ENCODE measurements at regions not wholly inside any gene's neighbourhood (a gene's known extent, or its start where the extent isn't known, plus 50 kb on each side); places are given as distances from the start of the nearest gene placed in this dataset.

DNA sequence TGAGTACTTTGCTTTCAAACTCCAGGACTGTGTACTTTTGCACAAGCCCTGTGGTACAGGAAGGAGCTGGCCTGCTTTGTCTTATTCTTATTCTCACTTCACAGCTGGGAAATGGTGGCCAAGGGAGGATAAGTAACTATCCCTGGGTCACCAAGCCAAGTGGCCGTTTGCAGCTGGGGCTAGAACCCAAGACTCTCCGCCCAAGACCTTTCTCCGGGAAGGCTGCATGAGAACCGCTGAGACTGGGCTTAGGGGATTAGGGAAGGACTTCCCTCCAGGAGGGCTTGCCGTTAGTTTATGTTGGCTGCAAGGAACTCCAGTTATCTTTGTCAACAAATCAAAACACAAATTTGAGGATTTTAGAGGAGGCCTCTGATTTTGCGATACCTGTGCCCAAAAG, 109.5 kb upstream of the ADRA1D start:
- no peak for DNase-seq (ENCODE audit: low spot score)

DNA sequence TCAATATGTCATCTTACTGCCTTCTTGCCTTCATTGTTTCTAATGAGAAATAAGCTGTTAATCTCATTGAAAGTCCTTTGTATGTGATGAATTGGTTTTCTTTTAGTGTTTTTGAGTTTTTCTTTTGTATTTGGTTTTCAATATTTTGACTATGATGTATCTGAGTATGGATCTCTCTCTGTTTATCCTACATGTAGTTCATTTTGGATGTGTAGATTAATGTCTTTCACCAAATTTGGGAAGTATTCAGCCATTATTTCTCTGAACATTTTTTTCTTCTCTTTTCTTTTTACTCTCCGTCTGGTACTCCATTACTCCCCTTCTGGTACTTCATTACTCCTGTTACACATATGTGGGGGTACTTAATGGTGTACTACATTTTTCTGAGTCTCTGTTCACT, 103.3 kb upstream of the ADRA1D start:
- DNase-seq (ENCODE audit: low spot score) = no peak

DNA sequence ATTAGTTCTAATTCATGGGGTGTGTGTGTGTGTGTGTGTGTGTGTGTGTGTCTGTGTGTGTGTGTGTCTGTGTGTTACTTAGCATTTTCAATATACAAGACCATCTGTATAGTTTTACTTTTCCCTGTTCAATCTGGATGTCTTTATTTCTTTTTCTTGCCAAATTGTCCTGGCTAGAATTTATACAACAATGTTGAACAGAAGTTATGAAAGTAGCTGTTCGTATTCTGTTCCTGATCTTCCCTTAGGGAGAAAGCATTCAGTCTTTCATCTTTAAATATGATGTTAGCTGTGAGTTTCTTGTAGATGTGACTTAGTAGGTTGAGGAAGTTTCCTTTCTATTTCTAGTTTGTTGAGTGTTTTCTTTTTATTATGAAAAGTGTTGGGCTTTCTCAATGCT, 101.0 kb upstream of the ADRA1D start:
- DNase-seq (ENCODE audit: low spot score) = no peak

DNA sequence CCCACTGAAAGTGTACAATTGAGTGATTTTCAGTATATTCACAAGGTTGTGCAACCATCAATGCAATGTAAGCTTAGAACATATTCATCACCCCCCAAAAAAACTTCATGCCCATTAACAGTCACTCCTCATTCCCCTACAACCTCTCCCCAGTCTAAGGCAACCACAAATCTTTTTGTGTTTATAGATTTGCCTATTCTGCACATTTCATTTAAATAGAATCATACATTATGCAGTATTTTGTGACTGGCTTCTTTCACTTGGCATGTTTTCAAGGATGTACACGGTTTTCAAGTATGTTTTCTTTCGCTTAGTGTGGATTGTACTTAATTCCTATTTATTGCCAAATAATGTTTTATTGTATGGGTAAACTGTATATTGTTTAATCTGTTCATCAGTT, 95.6 kb upstream of the ADRA1D start:
- no peak for DNase-seq (ENCODE audit: low spot score)

DNA sequence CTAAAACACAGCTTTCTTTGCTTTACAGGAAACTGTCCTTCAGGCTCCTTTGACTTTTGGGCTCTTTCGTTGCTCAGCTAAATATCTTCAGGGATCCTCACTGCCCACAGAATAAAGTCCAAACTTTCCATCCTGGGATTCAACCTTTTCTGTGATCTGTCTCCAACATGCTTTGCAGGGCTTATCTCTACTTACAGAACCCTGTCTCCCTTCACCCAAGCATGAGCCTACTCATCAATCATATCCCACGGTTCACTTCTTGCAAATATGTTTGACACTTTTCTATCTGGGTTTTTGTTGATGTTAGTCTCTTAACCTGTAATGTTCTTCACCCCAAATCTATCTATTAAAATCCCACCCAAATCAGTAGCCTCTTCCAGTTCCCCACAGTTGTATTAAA, 93.5 kb upstream of the ADRA1D start:
- DNase-seq (ENCODE audit: low spot score) = no peak

DNA sequence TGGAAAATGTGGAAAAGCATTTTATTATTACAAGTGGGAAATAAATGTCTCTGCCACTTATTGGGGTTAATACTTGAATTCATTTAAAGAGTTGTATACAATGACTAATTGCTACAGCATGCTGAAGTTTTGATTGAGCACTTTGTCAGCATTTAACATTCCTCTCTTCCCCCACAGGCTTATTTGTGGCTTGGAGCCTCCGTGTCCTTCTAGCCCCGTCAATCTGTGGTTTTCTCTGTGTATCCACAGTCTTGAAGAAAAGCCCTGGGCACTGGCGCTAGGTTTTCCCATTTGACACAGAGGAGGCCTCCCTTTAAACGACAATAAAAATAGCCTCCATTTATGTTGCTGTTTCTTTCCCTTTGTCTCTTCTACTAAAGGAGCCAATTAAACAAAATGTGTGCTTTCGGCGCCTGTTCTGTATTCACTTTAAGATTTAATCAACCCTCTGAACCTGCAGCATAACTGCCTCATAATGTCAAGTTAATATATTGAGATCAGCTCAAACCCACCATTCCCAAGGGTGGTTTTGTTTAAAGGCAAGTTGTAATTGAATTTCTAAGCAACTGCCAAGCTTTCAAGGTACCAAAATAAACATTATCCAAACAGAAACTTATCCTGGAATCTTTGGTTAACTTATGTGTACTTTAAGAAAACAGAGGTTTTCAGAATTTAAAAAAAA, 92.9 kb upstream of the ADRA1D start:
- no peak for DNase-seq (ENCODE audit: low spot score)

DNA sequence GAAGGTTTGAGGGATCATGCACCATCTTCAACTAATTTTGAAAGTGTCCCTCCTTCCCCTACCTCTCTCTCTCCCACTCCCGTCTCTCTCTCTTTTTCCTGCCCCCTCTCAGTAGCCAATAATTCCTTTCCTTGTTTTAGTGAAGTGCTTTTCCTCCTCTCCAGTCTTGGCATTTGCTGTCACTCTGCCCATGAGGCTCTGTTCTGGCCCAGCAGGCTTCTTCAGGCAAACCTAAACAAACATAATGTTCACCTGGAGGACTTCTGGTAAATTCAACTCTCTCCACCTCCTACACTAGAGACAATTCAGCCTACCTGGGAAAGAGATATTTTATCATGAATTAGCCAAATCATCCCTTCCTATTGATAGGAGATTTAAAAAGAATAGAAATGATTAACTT, 86.6 kb upstream of the ADRA1D start:
- DNase-seq (ENCODE audit: low spot score) = no peak

DNA sequence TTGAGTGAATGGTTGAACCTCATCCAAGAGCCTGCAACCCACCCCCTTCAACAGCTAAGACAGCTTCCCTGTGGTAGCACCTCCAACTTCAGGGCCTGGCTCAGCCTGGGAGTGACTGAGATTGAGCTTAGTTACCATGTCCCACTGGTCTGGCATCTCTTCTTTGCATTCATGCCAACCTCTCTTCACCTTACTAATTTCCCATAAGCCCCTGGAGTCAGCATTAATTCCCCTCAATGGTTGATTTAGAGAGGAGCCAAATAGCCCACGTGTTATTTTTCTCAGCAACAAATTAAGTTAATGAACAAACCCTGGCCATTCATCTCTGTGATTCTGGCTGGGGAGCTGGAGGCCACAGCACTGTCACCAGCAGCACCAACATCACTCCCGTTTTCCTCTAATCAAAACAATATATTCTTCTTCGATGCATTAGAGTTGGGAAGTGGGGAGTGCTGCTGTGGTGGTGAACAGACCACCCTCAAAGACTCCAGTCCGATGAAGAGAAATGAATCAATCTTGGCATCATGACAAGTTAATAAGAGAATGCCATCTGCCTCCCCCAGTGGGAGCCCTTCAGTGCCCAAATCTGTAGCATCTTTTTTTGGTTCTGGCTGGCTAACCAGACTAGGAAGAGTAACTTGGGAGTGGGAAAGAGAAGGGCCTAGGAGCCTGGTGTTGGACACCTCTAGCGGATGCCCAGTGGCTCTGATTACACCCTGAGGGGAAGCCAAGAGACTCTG, 83.2 kb upstream of the ADRA1D start:
- DNase-seq (ENCODE audit: low spot score) = no peak

DNA sequence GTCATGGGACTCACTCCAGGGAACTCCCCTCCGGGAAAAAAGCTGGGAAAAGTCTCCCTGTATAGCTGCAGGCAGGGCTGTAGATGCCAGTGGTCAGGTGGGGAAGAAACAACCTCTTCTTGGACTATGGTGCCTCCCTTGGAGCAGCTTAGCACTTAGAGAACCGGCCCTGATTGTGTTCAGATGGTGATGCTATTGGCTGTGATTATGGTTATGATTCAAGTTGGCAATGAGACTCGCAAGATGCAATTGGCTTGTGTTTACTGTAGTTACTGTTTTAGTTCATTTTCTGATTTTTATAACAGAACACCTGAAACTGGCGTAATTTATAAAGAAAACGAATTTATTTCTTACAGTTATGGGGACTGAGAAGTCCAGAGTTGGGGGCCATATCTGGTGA, 80.9 kb upstream of the ADRA1D start:
- DNase-seq (ENCODE audit: low spot score) = no peak

DNA sequence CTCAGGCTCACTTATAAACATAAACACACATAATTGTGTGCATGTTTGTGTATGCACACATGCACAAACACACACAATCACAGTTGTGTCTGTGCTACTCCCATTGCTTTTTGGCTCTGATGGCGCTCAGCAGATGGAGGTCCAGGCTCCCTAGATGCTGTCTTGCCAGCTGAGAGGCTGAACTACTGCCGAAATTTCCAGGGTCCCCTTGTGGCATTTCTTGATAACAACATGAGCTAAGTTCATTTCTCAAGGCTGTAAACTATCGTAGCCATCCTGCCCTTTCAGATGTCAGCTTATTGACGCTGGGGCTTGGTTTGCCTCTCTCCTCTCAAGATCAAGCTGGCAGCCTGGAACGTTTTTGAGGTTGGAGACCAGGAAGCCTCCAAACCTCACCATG, 80.1 kb upstream of the ADRA1D start:
- DNase-seq (ENCODE audit: low spot score) = no peak

DNA sequence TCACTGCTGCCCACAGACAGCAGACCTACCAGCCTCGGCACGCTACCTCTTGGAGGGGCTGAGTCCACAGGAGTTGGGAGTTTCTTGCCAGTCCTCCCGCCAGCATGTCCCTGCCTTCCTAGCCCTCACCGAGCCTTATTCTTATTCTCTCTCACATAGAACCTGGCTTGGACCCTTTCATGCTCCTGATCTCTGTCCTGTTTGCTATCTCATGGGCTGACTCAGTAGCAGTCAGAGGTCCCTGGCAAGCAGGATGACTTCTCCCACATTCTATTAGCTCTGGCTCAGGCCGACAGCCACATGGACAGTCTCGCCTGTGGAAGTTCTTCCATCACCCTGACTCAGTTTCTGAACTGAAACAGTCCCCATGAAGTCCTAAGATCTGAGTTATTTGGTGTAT, 79.5 kb upstream of the ADRA1D start:
- DNase-seq (ENCODE audit: low spot score) = no peak

DNA sequence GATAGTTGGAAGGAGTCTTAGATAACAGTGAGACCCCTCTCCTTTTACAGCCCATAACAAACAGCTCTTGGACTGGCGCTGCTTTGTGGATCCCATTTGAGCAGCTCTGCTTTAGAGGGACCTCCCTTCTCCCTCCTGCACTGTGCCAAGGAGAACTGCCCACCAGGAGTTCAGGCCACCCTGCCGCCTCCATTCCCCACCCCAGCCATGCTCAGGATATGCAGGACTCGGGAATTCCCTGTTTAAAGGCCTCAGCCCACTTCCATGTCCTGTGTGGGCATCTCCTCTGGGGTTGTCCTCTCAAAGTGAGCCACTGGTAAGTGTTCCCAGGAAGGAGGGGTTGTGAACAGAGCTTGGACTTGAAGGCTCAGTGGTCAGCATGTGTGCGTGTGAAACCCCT, 78.9 kb upstream of the ADRA1D start:
- no peak for DNase-seq (ENCODE audit: low spot score)

DNA sequence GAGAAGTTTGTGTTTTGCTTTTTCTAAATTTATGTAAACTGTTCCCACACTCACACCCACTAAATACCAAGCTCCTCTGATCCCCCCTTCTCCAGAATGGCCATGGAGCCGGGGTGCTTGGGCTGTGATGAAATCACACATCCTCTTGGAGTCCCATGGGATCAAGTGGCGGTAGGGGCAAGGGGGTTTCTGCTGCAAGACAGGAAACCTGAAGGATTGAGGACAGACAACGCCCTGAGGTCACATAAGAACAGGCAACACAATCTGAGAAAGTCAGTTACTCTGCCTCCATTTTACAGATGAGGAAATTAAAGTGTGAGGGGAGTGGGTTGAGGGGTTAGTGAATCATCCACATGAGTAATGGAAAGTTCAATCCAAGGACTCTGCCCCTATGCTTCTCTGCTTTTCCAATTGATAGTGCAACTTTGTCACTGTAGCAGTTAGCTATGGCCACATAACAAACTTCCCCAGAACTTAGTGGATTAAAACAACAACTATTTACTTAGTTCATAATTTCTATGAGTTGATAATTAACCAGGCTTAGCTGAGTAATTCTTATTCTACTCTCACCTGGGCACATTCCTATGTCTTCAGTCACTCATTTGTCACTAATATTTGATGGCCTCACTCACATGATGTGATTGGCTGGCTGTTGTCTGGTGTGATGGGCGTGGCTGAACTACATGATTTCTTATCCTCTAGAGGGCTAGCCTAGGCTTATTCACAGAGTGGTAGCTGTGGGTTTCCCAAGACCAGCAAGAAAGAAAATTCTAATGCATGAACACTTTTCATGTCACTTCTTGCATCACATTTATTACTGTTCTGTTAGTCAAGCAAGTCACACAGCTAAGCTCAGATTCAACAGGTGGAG, 77.3 kb upstream of the ADRA1D start:
- no peak for DNase-seq (ENCODE audit: low spot score)

DNA sequence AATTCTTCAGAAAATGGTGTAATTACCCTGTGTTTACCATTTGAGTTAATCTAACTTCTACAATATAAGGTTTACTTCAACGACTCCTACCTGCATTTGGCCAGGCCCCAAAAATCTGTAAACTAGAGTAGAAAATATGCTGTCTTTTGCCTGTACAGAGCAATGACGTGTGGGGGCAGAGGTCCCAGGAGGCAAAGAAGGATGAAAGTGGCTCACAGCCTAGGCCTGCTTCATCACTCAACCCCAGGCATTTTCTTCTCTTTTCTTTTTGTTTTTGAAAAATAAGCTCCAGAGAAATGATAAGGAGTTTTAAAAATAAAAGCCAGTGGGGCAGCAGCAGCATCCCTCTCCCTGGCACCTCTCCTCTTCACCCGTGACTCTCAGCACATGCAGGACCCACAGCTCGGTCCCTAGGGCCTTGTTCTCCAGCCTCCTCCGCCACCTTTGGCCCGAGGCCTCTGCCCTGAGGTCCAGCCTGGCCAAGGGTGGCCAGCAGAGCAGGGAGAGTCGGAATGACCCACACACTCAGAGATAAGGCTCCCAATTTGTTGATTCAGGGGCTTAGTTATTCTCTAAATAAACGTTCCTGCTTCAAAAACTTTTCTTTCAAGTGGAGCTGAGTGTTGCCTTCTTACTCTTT, 76.6 kb upstream of the ADRA1D start:
- DNase-seq (ENCODE audit: low spot score) = no peak

DNA sequence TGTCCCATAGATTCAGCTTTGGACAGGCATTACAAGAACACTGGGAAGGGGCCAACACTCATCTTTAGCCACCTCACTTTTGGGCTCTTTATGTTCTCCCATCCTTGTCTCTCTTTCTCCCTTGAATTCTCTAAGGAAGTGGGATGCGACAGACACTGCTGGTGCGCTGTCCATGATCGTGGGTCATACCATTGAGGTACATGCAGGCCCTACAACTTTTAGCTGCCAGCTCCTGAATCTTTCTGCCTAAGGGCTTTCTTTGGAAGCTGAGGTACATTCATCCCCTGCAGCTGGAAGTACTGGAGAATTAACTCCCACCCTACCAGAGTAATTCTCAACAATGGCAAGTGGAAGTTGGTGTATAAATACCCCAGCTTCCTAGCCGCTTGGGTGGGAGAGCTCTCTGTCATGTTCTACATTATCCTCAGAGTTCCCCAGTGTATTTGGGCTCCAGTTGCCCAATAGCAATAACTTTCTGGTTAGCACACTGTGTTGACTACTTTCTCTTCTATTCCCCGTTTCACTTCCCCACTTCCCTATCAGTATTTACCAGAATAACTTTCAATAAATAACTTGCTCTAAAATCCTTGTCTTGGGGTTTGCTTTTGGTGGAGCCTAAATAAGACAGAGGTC, 75.6 kb upstream of the ADRA1D start:
- DNase-seq (ENCODE audit: low spot score) = no peak

DNA sequence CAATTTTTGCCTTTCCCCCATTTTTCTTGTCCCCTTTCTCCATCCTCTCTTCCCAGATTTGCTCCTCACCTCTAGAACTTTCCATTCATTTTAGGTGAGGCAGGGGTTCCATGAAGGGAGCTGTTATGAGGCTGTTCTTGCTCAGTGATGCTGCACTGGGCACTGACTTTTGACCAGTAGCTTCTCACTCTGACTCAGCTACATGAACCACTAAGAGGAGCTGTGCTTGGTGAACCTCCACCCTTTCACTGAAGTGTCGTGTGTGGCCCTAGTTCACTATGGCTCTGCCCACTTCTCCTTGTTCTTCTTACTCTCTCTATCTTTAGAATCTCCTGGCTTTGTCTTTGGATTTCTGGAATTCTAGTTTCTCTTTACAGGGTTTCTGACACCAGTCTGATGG, 73.4 kb upstream of the ADRA1D start:
- DNase-seq (ENCODE audit: low spot score) = no peak

DNA sequence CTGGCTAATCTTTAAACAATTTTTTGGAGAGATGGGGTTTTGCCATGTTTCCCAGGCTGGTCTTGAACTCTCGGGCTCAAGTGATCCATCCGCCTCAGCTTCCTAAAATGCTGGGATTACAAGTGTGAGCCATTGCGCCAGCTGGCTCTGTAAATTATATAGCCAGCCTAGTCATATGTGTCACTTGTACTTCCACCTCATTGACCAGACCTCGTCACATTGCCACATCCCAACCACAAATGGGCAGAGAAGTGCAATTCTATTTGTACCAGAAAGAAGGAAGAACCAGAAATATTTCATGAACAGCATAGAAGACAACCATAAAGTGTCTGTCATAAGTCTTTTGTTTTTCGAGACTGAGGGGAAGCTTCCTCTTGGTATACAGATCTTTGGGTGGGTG, 71.2 kb upstream of the ADRA1D start:
- DNase-seq (ENCODE audit: low spot score) = no peak

DNA sequence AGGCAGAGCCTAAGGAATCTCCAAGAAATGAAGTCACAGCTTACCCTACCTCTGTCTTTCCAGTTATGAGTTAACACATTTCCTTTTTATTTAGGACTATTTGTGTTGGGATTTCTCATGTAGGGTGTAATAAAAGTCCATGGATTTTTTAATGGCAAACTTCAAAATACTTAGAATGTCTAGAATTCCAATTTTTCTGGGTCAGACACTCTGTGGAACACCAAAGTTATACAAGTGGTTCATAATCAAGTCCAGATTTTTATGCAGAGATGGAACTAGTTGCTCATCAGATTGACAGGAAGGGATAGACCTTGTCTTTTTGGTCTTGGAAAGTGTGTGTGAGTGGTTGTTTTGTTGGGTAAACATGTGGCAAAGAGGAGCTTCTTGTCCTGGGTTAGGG, 69.8 kb upstream of the ADRA1D start:
- DNase-seq (ENCODE audit: low spot score) = no peak

DNA sequence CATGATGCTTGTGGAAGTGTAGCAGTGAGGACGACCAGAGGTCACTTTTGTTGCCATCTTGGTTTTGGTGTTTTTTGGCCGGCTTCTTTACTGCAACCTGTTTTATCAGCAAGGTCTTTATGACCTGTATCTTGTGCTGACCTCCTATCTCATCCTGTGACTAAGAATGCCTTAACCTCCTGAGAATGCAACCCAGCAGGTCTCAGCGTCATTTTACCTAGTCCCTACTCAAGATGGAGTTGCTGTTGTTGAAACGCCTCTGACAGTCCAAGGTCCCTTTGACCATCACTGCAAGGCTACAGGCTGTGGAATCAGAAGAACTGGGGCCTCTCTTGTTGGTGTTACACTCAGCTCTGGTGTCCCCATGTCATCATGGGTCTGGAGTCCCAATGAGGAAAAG, 61.5 kb upstream of the ADRA1D start:
- DNase-seq (ENCODE audit: low spot score) = peak; percentile 6

DNA sequence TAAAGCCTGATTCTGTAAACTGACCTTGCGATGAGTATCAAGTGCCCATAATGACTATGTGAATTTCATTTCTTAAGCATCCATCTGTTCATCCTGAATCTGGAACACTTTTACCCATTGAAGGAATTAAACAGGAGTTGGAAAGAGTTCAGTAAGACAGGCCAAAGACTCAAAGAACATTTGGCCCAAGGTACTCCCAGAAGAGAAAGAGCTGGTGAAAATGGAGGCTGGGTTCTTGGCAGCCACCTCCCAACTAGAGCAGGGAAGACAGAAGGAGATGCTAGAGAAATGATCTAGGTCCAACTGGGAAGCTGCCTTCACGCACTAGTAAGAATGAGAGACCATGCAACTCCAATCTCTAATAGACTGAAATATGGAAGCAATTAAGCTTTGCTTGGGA, 57.1 kb upstream of the ADRA1D start:
- no peak for DNase-seq (ENCODE audit: low spot score)

DNA sequence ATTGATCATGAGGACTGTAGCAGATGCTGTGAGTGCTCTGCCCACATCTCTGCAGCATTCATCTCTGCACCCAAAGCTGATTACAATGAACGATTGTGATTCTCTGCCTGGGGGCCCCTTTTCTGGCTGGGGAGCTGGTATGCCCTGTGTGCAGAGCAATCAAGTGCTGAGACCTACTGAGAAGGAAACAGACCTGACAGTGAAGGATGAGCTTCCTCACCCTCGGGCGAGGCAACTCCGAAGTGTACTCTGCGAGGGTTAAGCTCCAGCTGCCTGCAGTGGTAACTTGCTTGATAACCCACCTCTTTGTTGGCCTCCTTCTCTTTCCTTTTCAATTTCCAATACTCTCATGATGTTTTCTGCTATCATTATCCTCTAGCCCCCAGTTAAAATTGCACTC, 56.0 kb upstream of the ADRA1D start:
- DNase-seq (ENCODE audit: low spot score) = no peak

DNA sequence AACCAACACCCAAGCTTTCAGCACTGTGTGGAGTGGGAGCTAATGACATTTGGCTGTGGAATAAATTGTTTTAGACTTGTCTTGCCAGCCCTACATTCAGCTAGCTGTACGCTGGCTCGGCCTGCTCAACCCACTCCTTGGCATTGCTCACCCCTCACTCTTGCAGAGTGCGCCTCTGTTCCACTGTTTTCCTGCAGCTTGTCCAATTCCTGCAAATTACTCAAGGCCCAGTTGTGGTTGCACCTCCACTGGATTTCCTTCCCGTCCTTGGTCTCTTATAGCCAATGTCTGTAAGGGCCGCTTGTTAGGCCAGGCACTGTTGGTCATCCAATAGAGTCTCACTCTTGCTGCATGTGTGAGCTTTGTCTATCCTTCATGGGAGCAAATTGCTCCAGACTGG, 55.5 kb upstream of the ADRA1D start:
- DNase-seq (ENCODE audit: low spot score) = no peak

Data from ureter (tissue), 1 donor.